ENCODE measurements at regions not wholly inside any gene's neighbourhood (a gene's known extent, or its start where the extent isn't known, plus 50 kb on each side); places are given as distances from the start of the nearest gene placed in this dataset.
"Not testable (repeated sequence)": the region's sequence is repeated elsewhere in the genome, so short reads cannot be mapped to it uniquely, and the experiment has no call there.

DNA sequence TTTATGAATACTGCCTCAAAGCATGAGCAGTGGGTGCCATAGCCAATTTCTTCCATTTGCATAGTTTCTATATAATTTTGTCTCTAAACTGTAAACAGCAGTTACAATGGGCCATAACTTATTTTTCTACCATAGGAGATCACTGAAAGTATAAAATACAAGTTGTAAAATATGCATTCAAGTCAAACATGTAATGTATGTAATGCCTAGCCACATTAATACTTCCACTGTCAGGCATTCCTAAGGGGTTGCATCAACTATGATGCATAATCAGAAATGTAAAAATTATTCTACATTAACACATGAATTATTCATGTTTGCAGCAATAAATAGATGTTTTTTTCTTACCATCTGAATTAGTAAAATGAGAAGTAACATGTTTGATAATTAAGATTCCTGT, 560.3 kb upstream of the ZP4 start:
- DNase-seq (ENCODE audit: low read depth), result no peak

DNA sequence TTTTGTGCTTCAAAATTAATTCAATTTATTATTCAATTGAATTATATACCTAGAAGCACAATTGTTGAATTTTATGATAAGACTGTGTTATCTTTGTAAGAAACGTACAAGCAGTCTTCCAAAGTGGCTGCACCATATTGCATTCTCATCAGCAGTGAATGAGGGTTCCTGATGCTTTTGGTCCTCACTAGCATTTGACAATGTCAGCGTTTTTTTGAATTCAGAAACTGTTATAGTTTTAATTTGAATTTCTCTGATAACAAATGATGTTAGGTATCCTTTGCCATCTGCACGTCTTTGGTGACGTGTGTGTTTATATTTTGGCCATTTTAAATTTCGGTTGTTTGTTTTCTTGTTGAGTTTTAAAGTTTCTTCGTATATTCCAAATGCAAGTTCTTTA, 553.0 kb upstream of the ZP4 start:
- DNase-seq (ENCODE audit: low read depth), result no peak

DNA sequence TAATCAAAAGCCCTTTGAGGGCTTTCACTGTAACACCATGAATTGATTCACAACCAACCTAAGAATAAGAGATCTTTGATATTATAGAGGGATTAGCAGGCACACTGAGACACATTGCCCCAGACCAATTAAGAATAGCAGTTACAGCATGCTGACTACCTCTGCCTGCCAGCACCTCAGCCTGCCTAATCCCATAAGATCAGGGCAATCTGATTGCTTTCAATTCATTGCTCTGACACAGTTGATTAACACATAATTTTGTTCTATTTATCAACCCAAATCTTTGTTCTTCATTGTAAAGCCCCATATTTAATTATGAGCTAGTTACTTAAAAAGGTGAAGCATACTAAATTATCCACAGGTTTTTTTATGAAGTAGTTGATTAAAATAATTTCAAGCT, 548.8 kb upstream of the ZP4 start:
- DNase-seq (ENCODE audit: low read depth), result no peak

DNA sequence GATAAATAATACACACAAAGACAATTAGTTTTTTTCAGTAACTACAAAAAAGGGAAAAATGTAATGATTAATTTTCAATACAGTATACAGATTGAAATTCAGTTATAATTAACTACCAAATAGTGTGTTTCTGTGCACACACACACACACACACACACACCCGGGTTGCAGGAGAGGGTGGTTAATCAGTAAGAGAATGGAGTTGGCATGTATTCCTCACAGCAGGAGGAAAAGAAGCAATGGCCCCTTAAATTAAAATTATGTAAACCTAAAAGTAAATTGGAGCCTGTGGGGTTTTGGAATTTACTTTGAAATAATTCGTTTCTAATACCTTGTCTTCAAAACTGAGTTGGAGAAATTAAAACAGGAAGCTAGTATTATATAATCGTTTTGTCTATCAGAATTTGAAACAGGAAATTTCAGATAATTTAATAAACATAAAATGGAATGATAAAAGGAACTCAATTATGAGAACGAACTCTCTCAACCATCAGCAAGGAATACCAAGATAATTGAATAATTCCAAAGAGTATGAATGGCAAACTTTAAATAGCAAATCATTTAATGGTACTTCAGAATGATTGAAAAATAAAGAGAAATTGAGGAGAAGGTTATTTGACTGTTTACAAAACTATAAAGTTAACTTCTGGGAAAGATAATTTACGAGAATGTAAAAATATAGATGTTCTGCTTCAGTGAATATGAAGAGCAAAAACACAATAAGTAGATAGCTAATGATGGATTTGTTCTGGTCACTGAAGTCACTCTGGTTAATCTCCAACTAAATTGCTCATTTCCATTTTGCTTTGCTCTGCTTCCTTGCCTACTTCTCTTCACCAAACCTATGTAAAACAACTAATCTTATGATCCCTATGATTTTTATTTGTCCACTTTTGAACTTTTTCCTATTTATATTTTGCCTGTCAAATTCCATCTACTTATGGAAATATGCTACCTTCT, 547.9 kb upstream of the ZP4 start:
- no peak for DNase-seq (ENCODE audit: low read depth)

DNA sequence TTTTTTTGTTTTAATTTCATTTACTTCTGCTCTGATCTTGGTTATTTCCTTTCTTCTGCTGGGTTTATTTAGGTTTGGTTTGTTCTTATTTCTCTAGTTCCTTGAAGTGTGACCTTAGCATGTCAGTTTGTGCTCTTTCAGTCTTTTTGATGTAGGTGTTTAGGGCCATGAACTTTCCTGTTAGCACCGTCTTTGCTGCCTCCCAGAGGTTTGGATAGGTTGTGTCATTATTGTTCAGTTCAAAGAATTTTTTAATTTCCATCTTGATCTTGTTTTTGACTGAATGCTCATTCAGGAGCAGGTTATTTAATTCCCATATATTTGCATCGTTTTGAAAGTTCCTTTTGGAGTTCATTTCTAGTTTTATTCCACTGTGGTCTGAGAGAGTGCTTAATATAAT, 539.0 kb upstream of the ZP4 start:
- DNase-seq (ENCODE audit: low read depth), result not testable (repeated sequence)

DNA sequence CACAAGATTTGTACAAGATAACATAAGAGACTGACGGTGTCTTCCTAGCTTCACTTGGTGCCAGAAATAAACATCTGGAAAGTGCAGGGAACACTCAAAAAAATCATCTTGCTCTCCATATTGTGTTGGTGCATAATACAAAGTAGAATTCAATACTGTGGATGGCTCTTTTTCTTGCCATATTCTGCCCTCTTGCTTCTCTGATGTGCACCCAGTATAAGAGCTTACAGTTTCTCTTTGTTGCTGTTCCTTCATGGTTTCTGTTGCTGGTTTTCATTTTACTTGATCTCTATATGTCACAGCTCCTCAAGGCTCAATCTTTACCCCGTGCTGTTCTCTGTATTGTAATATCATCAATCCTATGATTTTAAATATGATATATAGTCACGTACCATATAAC, 528.5 kb upstream of the ZP4 start:
- DNase-seq (ENCODE audit: low read depth), result no peak

DNA sequence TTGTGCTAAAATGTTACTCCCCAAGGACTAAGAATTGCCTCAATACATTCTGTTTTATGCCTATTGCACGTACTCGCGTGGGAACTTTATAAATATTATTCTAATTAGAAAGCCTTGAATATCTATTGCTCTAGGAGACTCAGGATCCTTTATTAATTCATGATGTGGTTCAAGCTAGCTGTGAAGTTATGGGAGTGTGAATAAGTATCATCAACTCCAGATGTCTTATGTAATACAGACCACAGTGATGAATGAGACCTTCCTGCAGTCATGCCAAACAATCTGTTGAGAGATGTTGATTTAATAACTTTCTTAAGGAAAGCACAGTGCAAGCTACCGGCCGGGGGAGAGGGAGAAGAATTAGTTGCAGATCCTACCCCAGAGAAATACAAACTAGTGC, 519.2 kb upstream of the ZP4 start:
- no peak for DNase-seq (ENCODE audit: low read depth)

DNA sequence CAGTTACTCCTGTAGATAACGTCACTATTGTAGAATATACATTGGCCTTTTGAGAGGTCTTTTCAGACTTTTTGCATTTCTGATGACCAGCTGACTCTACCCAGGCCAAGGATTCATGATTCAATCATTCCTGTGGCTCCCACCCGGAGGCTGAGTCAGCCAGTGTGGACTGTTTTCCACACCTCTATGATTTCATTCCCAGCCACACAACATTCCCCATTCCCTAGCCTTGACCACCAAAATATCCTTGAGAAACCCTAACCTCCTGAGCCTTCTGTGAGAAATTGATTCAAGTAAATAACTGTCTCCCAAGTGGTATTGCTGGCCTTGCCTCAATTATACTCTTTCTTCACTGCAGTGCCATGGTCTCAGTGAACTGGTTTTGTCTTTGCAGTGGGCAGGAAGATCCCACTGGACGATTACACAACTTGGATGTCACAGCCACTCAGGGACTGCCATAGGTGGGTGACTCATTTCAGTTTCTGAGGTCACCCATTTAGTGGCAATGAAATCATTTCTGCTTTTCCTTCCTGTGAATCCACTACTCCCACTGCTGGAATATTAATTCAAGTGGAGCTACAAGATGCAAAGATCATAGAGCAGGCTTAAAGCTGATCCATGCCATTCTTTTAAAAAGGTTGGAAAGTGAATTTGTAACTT, 518.6 kb upstream of the ZP4 start:
- no peak for DNase-seq (ENCODE audit: low read depth)

DNA sequence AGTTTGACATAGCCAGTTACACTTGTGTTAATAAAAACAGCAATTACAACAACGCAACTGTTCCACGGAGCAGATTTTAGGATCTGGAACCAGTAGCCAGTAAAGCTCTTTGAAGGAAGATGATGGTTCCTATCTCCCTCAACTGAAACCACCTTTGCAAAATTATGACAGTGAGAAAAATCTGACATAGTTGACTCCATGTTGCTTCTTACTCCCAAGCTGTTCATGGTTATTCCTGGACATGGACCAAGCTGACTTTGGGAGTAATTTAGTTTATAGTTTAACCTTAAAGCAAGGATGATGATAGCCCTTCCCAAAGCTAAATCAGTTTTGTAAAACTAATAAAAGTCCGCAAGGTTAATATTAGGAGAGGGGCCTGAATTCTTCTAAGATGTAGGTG, 518.0 kb upstream of the ZP4 start:
- no peak for DNase-seq (ENCODE audit: low read depth)

DNA sequence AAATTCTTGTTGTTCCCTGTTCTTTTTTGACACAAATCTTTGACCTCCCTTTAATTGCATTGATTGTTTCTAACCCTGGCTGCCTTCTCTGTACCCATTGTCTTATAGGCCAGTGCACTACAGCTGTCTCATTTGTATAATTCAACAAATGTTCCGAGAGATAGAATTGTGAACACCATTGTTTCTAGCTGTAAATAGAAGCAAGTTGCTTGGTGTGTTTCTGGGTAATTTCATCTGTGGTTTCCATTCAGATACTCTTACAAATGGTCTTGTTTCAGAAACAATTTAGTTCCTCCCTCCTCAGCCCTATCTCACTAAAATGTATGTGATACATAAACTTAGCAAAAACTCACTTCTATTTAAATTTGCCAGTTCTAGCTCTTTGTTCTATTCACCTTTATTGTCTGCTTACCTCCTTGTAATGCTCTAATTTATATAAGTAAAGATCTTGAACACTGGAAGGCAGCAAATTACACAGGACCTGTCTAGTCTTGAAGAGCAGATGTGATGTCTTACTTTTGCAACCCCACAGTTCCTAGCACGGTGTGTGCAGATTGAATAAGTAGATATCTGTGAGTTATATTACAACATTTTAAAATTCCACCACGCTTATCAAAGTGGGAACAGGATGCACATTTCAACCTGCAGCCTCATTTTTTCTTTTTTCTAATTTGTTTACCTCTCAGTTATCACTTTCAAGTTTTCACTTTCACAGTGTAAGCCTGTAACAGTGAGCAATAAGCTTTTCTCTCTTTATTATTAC, 515.6 kb upstream of the ZP4 start:
- DNase-seq (ENCODE audit: low read depth), result no peak

DNA sequence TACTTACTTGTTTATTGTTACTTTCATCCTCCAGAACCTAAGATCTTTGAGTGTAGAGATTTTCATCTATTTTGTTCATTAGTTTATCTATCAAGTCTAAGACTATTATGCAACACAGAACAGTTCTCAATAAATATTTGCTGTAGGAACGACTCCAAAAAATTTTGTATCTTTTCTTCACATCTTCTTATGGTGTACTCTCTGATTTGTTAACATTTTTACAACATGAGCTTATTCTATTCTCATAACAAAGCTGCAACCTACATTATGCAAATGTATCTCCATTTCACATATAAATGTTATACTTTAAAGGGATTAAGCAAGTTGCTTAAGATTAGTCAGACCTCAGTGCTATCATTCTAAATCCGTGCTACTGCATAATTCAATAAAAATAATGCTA, 514.2 kb upstream of the ZP4 start:
- no peak for DNase-seq (ENCODE audit: low read depth)

DNA sequence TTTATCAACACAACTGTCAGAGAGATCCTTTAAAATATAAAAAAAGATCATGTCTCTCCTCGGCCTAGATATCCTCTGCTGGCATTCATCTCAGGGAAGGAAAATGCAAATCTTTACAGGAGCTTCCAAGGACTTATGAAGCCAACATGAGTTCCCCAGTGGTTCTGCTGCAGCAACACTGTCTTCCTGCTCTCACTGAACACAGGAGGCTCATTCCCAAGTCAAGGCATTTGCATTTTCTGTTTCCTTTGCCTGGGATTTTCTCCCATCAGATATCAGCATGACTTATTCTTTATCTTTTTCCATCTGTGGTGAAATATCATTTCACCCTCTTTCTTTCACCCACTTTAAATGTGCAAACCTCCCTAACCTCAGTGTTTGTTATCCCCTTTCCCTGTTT, 513.8 kb upstream of the ZP4 start:
- DNase-seq (ENCODE audit: low read depth), result no peak

DNA sequence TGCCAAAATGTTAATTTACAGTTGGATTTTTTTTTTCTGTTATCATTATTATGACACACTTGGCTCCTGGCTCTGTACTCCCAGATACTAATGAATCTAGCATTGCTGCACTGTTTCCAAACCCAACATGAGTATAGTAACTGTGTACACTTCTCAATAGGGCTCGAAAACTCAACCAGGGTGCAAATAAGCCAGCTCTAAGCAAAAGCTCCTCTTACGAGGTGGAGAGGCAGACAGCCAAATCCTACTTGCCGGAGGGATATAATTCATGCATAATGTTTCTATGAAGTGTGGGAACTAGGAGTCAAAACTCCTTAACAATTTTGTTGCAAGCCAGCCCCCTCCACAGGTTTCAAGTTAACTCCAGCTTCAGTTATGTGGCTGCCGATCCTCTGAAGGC, 510.4 kb upstream of the ZP4 start:
- DNase-seq (ENCODE audit: low read depth), result no peak

DNA sequence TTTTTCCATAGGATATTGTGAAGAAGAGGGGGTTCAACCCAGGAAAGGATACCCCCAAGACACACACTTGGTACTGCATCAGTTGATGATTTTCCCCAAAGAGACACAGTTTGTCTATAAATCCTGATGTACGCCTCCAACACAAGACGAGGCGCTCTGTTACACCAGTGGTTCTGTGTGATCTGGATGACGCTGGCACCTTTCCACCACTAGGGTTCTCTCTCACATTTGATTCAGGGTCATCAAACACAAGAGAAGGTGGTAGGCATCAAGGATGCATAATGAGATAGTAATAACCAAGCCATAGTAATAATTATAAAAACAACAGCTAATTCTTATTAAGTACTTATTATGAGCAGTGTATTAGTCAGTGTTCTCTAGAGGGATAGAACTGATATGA, 508.8 kb upstream of the ZP4 start:
- no peak for DNase-seq (ENCODE audit: low read depth)

DNA sequence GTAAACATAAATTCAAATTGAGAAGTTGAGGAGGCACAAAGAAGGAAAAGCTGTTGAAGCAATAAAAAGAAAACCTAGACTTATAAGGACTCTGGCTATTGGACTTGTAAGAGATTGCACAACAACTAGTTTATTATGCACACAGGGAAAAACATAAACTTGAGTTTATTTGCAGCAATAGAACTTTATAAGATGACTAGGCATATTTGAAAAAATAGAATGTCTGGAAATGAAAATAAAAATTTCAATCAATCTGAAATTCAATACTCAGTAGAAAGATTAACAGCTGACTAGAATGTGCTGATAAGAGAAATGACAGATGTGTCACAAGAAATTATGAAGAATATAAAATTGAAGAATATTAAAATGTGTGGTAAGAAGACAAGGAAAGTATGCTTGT, 505.4 kb upstream of the ZP4 start:
- DNase-seq (ENCODE audit: low read depth), result no peak

DNA sequence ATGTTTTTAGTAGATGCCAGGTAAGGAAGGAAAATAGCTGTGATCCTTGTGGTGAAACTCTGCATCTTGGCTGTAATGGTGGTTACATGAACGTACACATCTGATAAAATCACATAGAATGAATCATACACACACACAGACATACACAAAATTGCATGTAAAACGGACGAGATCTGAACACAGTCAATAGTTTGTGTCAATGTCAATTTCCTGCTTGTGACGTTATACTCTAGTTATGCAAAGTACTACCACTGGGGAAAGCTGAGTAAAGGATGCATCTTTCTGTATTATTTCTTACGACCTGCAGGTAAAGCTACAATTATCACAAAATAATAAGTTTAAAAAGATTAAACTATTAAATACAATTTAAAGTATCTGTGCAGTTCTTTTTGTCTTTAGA, 493.7 kb upstream of the ZP4 start:
- DNase-seq (ENCODE audit: low read depth), result no peak

DNA sequence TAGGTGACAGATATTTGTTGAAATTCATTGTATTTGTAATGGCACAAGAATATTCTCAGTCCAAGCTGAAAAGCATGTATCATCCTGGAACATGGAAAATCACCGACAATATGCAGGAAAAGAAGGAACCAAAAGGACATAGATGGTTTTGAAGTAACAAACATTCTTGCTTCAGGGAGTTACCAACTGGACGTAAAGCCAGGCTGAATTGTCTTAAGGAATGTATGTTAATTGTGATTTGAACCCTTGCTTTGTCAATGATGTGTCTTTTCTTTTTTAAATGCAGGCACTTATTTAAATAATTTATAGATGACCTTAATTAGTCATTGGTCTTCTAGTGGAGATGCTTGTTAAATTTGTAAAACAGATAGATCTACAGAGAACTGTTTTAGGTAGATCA, 489.4 kb upstream of the ZP4 start:
- no peak for DNase-seq (ENCODE audit: low read depth)

DNA sequence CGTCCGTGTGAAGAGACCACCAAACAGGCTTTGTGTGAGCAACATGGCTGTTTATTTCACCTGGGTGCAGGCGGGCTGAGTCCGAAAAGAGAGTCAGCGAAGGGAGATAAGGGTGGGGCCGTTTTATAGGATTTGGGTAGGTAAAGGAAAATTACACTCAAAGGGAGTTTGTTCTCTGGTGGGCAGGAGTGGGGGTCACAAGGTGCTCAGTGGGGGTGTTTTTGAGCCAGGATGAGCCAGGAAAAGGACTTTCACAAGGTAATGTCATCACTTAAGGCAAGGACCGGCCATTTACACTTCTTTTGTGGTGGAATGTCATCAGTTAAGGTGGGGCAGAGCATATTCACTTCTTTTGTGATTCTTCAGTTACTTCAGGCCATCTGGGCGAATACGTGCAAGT, 488.7 kb upstream of the ZP4 start:
- DNase-seq (ENCODE audit: low read depth), result not testable (repeated sequence)

DNA sequence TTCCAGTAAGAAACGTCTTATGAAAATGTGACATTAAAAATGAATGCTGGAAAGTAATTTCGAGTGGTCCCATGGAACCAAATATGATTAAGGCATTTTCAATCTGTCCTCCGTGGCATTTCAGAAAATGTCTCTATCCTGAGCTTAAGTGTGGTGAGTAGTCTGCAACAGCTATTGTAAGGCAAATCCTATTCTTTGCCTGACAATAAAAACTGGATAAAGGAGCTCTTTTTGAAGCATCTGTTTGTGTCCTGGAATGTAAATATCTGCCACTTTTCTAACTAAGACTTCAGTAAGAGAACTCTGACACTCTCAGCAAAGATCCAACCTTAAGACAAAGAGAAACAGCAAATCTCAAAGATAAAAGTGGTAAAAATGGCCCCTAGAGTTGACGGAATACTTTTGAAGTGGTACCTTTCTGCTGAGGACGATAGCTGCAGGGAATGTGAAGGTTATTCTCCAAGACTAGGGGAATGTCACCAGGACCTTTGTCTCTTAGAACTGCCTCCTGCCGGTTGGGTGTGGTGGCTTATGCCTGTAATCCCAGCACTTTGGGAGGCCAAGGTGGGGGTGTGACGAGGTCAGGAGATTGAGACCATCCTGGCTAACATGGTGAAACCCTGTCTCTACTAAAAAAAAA, 486.7 kb upstream of the ZP4 start:
- DNase-seq (ENCODE audit: low read depth), result no peak

DNA sequence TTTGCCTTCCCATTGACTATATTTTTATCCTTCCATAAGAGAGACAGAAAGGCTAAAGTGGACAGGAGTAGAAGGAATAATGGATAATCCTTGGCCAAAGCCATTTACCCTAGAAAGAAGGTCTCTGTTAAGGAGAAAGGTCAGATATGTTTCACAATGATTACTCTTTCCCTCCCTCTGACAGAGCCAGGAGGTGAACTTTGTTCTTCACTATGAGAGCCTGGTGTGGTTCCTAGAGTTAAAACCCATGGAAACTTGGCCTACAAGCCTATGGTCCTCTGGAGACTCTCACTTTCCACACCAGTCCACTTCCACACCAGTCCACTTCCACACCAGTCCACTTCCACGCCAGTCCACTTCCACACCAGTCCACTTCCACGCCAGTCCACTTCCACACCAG, 479.9 kb upstream of the ZP4 start:
- no peak for DNase-seq (ENCODE audit: low read depth)

DNA sequence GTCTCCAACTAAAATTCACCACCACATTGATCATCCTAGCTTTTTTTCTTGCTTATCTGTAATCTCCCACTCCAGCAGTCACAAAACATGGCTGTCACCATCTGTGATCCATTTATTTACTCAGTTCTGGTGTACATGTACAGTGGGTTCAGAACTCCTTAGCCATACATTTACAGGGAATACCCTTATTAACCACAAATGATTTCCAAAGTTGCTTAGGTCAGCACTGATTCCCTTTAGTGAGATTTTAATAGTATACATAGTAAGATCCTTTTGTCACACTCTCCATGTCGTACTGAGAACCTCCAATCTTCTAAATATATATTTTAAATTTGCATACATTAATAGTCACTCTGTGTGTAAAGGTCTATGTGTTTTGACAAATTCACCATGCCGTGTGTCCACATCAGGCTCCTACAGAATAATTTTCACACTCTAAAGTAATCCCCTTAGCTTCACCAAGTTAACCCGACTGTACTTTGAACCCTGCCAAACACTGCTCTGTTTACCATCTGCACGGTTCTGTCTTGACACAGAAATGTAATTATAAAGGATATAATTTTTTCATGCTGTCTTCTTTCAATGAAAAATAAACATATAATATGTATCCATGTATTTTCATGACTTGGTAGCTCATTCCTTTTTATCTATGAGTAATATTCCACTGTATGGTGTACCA, 473.6 kb upstream of the ZP4 start:
- DNase-seq (ENCODE audit: low read depth), result no peak

DNA sequence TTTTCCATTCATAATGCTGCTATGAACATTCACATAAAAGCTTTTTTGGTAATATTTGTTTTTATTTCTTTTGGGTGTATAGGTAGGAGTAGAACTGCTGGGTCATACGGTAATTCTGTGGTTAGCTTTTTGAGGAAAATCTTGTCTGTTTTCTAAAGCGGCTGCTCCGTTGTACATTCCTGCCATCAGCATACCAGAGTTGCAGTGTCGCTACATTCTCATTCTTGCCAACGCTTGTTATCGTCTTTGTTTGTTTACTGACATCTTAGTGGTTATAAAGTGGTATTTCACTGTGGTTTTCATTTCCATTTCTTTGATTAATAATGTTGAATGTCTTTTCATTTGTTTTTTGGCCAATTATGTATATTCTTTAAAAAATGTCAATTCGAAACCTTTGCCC, 469.8 kb upstream of the ZP4 start:
- no peak for DNase-seq (ENCODE audit: low read depth)

Data from activated T-cell treated with anti-CD3 and anti-CD28 coated beads for 24 hours (primary cell).